Endothelial cell (in vitro differentiated cells): ENCODE measurements at regions not wholly inside any gene's neighbourhood (a gene's known extent, or its start where the extent isn't known, plus 50 kb on each side); places are given as distances from the start of the nearest gene placed in this dataset.

Experiments
- DNase-seq: peaks from one replicate; pipeline ENCODE4 v3.0.0; 2021; ENCODE audit warnings: low spot score
- H3K27ac Mint-ChIP-seq: one replicate; pipeline ENCODE4 v1.8.0; 2021; ENCODE audit warnings: mixed read lengths, inconsistent platforms; ENCODE audit not compliant: unreplicated experiment
- H3K27me3 Mint-ChIP-seq: one replicate; pipeline ENCODE4 v1.8.0; 2021; ENCODE audit warnings: mild to moderate bottlenecking, moderate library complexity, mixed read lengths, inconsistent platforms; ENCODE audit not compliant: unreplicated experiment
- H3K36me3 Mint-ChIP-seq: one replicate; pipeline ENCODE4 v1.8.0; 2021; ENCODE audit warnings: mild to moderate bottlenecking, low read depth, mixed read lengths, inconsistent platforms; ENCODE audit not compliant: unreplicated experiment
- H3K4me1 Mint-ChIP-seq: one replicate; pipeline ENCODE4 v1.8.0; 2021; ENCODE audit warnings: mild to moderate bottlenecking, mixed read lengths, inconsistent platforms; ENCODE audit not compliant: unreplicated experiment
- H3K4me3 Mint-ChIP-seq: one replicate; pipeline ENCODE4 v1.8.0; 2021; ENCODE audit warnings: mild to moderate bottlenecking, mixed read lengths, inconsistent platforms; ENCODE audit not compliant: unreplicated experiment
- H3K9me3 Mint-ChIP-seq: one replicate; pipeline ENCODE4 v1.8.0; 2021; ENCODE audit warnings: mixed read lengths, inconsistent platforms; ENCODE audit not compliant: unreplicated experiment
- CTCF ChIP-seq: fragments of 200-600 bp; sonication (generic); IDR thresholded peaks from one replicate; pipeline ENCODE4 v1.5.0; 2021; ENCODE audit warnings: antibody characterized with exemption; ENCODE audit not compliant: unreplicated experiment

DNA sequence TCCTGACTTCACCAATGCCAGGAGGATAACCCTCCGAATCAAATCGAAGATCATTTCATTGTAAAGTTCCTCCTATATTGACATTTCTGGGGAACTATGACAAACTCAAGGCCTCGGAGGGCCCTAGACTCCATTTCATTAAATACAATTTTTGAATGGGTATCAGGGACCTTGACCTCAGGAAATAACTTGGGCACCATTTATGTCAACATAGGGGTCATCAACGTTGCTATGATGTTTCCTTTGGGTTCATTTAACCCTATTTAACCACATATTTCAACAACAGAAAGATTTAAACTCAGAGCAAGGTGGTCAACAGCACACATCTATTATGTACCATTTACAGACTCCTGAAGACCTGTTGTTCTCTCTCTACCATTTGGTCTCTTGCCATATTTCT is 395.1 kb downstream of the TRIML1 start:
- Mint-ChIP-seq H3K4me1 (no peaks in the 10 kb centered on the region), H3K27me3 (no peaks in the 10 kb centered on the region), H3K36me3 (no peaks in the 10 kb centered on the region), H3K4me3 (no peak overlapping the region), H3K27ac (no peak overlapping the region), H3K9me3 (no peaks in the 10 kb centered on the region)
- no peak for TF ChIP-seq CTCF
- DNase-seq = no peak

GRCh38 chr4:188534917-188535316 is 395.7 kb downstream of the TRIML1 start:
- Mint-ChIP-seq H3K27me3 (no peaks in the 10 kb centered on the region), H3K9me3 (no peaks in the 10 kb centered on the region), H3K27ac (no peak overlapping the region), H3K4me1 (no peaks in the 10 kb centered on the region), H3K4me3 (no peak overlapping the region), H3K36me3 (no peaks in the 10 kb centered on the region)
- no peak for TF ChIP-seq CTCF
- no peak for DNase-seq

GRCh38 chr4:188536826-188537225 is 397.6 kb downstream of the TRIML1 start:
- Mint-ChIP-seq H3K4me3 (no peak overlapping the region), H3K27me3 (no peaks in the 10 kb centered on the region), H3K4me1 (no peaks in the 10 kb centered on the region), H3K36me3 (no peaks in the 10 kb centered on the region), H3K27ac (no peak overlapping the region), H3K9me3 (no peaks in the 10 kb centered on the region)
- no peak for DNase-seq
- TF ChIP-seq CTCF = no peak

DNA sequence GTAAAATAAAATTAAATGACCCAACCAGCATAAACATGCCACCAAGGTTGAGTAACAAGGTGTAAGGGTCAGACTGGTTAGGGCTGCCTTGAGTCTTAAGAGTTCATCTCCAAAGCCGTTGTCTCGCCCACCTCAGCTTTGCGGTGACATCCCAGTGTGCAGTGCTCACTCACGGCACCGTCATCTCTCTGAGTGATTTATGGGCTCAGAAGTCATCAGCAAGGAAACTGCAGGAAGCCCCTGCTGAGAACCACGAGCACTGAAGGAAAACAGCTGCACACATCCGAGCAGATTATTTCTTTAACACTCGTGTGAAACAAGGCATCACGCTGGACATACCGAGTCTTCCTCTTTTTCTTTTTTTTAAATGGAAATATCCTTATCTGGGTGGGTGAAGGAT is 411.1 kb downstream of the TRIML1 start:
- no peak for TF ChIP-seq CTCF
- no peak for DNase-seq
- Mint-ChIP-seq H3K4me3 (no peak overlapping the region), H3K27ac (no peak overlapping the region), H3K27me3 (no peaks in the 10 kb centered on the region), H3K9me3 (no peaks in the 10 kb centered on the region), H3K4me1 (no peaks in the 10 kb centered on the region), H3K36me3 (no peaks in the 10 kb centered on the region)

- Mint-ChIP-seq H3K36me3 (no peaks in the 10 kb centered on the region), H3K27ac (no peak overlapping the region), H3K4me1 (no peaks in the 10 kb centered on the region)
Measured at GRCh38 chr4:188551156-188551555, 411.9 kb downstream of the TRIML1 start.

More at GRCh38 chr4:188551156-188551555, 411.9 kb downstream of the TRIML1 start:
- H3K27me3 Mint-ChIP-seq = no peaks in the 10 kb centered on the region
- H3K4me3 Mint-ChIP-seq = no peak overlapping the region
- no peak for DNase-seq
- H3K9me3 Mint-ChIP-seq = no peaks in the 10 kb centered on the region
- no peak for TF ChIP-seq CTCF
